Stomach (tissue), 4 donors: ENCODE measurements at regions not wholly inside any gene's neighbourhood (a gene's known extent, or its start where the extent isn't known, plus 50 kb on each side); places are given as distances from the start of the nearest gene placed in this dataset.

ENCODE experiments used
- CTCF ChIP-seq, 7 experiments: fragments of 450-650 bp in 4 of 7; fragments of 200-600 bp in 3 of 7; sonication (generic) in 3 of 7; IDR thresholded peaks; one replicate each; pipeline ENCODE4 v1.5.1; 2016 to 2019; ENCODE audit warnings: antibody characterized with exemption in 7 of 7, control low read depth in 2 of 7, mild to moderate bottlenecking in 1 of 7
- POLR2A ChIP-seq, 4 donors: fragments of 450-650 bp; IDR thresholded peaks; one replicate each; pipeline ENCODE4 v1.6.1; 2016; ENCODE audit warnings: antibody characterized with exemption in 4 of 4, control low read depth in 2 of 4, mild to moderate bottlenecking in 1 of 4, moderate library complexity in 1 of 4
- POLR2AphosphoS5 ChIP-seq, 3 donors: sonication (generic); formaldehyde crosslinking; IDR thresholded peaks; one replicate each; pipeline ENCODE4 v1.6.1; 2016; ENCODE audit warnings: antibody characterized with exemption in 3 of 3

DNA sequence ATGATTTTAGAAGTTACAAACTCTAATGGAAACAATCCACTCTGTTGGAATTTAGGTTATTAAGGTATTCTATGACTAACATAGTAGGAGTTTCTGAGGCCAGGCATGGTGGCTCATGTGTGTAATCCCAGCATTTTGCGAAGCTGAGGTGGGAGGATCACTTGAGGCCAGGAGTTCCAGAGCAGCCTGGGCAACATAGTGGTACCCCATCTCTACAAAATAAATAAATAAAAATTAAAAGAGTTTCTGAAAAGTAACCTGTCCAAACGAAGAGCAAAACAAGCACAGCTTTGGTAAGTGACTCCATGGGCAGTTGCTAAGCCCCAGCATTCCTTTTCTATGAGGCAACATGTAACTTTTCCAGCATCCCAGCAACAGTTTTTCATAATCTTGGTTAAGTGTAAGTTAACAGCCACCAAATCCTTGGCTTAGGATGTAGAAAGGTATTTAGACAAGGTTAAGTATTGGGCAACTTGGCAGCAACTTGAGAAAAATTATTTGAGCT lies 86.3 kb downstream of the SOX4 start:
- TF ChIP-seq POLR2A (IDR thresholded peaks at IDR 0.05) (no peak), CTCF (IDR thresholded peaks at IDR 0.05) (no peak), POLR2AphosphoS5 (IDR thresholded peaks at IDR 0.05) (no peak)
